Suprapubic skin (tissue), 4 donors: ENCODE measurements at regions not wholly inside any gene's neighbourhood (a gene's known extent, or its start where the extent isn't known, plus 50 kb on each side); places are given as distances from the start of the nearest gene placed in this dataset.

Source experiments
- DNase-seq, 2 donors: peaks; one replicate each; pipeline ENCODE4 v3.0.0-alpha.2; 2019; ENCODE audit warnings: low spot score in 2 of 2
- H3K27ac ChIP-seq: fragments of 200-600 bp; sonication (generic); one replicate; pipeline ENCODE4 v1.5.1; 2019
- H3K27me3 ChIP-seq: fragments of 200-600 bp; sonication (generic); one replicate; pipeline ENCODE4 v1.5.1; 2019
- H3K36me3 ChIP-seq: fragments of 200-600 bp; sonication (generic); one replicate; pipeline ENCODE4 v1.5.1; 2019
- H3K4me1 ChIP-seq: fragments of 200-600 bp; sonication (generic); one replicate; pipeline ENCODE4 v1.5.1; 2019
- H3K4me3 ChIP-seq: fragments of 200-600 bp; sonication (generic); one replicate; pipeline ENCODE4 v1.5.1; 2019; ENCODE audit warnings: mild to moderate bottlenecking
- H3K9me3 ChIP-seq: fragments of 200-600 bp; sonication (generic); one replicate; pipeline ENCODE4 v1.5.1; 2019
- CTCF ChIP-seq, 2 donors: fragments of 200-600 bp in 1 of 2; fragments of 450-650 bp in 1 of 2; sonication (generic) in 1 of 2; IDR thresholded peaks; one replicate each; pipeline ENCODE4 v1.5.1; 2016 to 2019; ENCODE audit warnings: antibody characterized with exemption in 2 of 2, mild to moderate bottlenecking in 1 of 2, moderate library complexity in 1 of 2
- EP300 ChIP-seq: sonication (generic); formaldehyde crosslinking; IDR thresholded peaks from one replicate; pipeline ENCODE4 v1.6.1; 2017; ENCODE audit warnings: antibody characterized with exemption
- POLR2A ChIP-seq, 2 donors: fragments of 450-650 bp; IDR thresholded peaks; one replicate each; pipeline ENCODE4 v1.6.1; 2017; ENCODE audit warnings: antibody characterized with exemption in 2 of 2, mild to moderate bottlenecking in 2 of 2, moderate library complexity in 2 of 2
- POLR2AphosphoS5 ChIP-seq, 3 donors: sonication (generic); formaldehyde crosslinking; IDR thresholded peaks; one replicate each; pipeline ENCODE4 v1.6.1; 2017; ENCODE audit warnings: antibody characterized with exemption in 3 of 3
- WGBS: methylation state at CpG from one replicate; pipeline ENCODE4 v1.1.5; 2018; 5-methylcytosine and 5-hydroxymethylcytosine counted together

- Histone ChIP-seq H3K27ac (no peak overlapping the region), H3K4me3 (no peak overlapping the region), H3K9me3 (no peaks in the 10 kb centered on the region), H3K27me3 (no peaks in the 10 kb centered on the region), H3K4me1 (no peaks in the 10 kb centered on the region), H3K36me3 (no peaks in the 10 kb centered on the region)
- WGBS: 89% methylated on average over 6 of the region's 6 CpGs
- no peak for DNase-seq
- TF ChIP-seq POLR2AphosphoS5 (IDR thresholded peaks at IDR 0.05) (no peak), POLR2A (IDR thresholded peaks at IDR 0.05) (no peak), EP300 (no peak), CTCF (IDR thresholded peaks at IDR 0.05) (no peak)
Measured at GRCh38 chr14:54285030-54285429, 111.8 kb upstream of the CDKN3 start.

- Histone ChIP-seq H3K4me3 (no peak overlapping the region), H3K27ac (no peak overlapping the region), H3K27me3 (no peaks in the 10 kb centered on the region), H3K4me1 (no peaks in the 10 kb centered on the region), H3K9me3 (no peaks in the 10 kb centered on the region), H3K36me3 (no peaks in the 10 kb centered on the region)
- DNase-seq: no peak
- TF ChIP-seq EP300: no peak
- no peak for TF ChIP-seq POLR2AphosphoS5 (IDR thresholded peaks at IDR 0.05)
- 42% methylated on average over 11 of the region's 11 CpGs for WGBS
Measured at GRCh38 chr14:54291491-54292191, 105.2 kb upstream of the CDKN3 start.

DNA sequence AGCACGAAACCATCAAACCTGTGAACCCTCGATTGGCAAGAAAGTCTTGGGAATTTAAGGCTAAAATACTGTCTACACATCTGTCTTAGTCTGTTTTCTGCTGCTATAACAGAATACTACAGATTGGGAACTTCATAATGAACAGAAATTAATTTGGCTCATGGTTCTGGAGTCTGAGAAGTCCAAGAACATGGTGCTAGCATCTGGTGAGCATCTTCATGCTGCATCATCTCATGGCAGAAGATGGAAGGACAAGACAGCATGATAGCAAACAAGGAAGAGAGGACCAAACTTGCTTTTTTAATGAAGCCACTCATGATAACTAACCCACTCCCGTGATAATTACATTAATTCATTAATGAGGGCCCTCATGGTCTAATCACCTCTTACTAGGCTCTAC lies 102.0 kb upstream of the CDKN3 start:
- TF ChIP-seq CTCF (IDR thresholded peaks at IDR 0.05): no peak
- TF ChIP-seq POLR2AphosphoS5 (IDR thresholded peaks at IDR 0.05): no peak
- no peak for TF ChIP-seq EP300
- TF ChIP-seq POLR2A (IDR thresholded peaks at IDR 0.05): no peak
- H3K4me3 ChIP-seq: no peak overlapping the region
- 85% methylated on average over 3 of the region's 3 CpGs for WGBS

GRCh38 chr14:54299410-54300363 lies 97.1 kb upstream of the CDKN3 start:
- H3K27ac ChIP-seq: no peak overlapping the region
- 65% methylated on average over 16 of the region's 16 CpGs for WGBS
- H3K36me3 ChIP-seq: no peaks in the 10 kb centered on the region
- no peaks in the 10 kb centered on the region for H3K9me3 ChIP-seq
- no peak for DNase-seq
- TF ChIP-seq POLR2AphosphoS5 (IDR thresholded peaks at IDR 0.05) (no peak), POLR2A (IDR thresholded peaks at IDR 0.05) (no peak), CTCF (IDR thresholded peaks at IDR 0.05) (no peak), EP300 (no peak)
- H3K4me3 ChIP-seq: no peak overlapping the region
- no peaks in the 10 kb centered on the region for H3K4me1 ChIP-seq
- H3K27me3 ChIP-seq: peaks cover 6% of the 10 kb centered on the region

More for the DNA sequence above, 102.0 kb upstream of the CDKN3 start:
- peaks cover 3% of the 10 kb centered on the region for H3K27me3 ChIP-seq
- no peaks in the 10 kb centered on the region for H3K9me3 ChIP-seq
- no peak for DNase-seq
- no peak overlapping the region for H3K27ac ChIP-seq
- H3K36me3 ChIP-seq: no peaks in the 10 kb centered on the region
- no peaks in the 10 kb centered on the region for H3K4me1 ChIP-seq

DNA sequence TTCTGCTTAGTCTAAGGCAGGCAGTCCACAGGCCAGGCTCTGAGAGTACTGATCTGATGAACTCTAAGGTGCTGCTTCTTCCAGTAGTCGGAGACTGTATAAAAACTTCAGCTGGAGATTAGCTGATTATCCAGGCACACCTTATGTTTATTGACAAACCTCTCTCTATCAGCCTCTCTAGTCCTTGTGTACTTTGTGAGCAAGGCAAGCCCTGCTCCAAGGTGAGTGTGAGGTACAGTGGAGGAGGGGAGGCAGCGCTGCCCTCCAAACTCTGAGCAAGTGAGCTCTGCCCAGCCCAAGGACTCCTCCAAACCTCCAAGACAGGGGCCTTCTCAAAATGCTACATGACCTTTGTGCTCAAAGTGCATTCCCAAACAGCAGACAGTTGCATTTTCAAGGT lies 95.9 kb upstream of the CDKN3 start:
- TF ChIP-seq EP300 (no peak), POLR2A (IDR thresholded peaks at IDR 0.05) (no peak), CTCF (IDR thresholded peaks at IDR 0.05) (no peak), POLR2AphosphoS5 (IDR thresholded peaks at IDR 0.05) (no peak)
- 75% methylated on average over 1 of the region's 2 CpGs for WGBS
- no peak for DNase-seq
- Histone ChIP-seq H3K4me1 (no peaks in the 10 kb centered on the region), H3K9me3 (no peaks in the 10 kb centered on the region), H3K4me3 (no peak overlapping the region), H3K36me3 (no peaks in the 10 kb centered on the region), H3K27ac (no peak overlapping the region), H3K27me3 (peaks cover 6% of the 10 kb centered on the region)
